ENCODE measurements at regions not wholly inside any gene's neighbourhood (a gene's known extent, or its start where the extent isn't known, plus 50 kb on each side); places are given as distances from the start of the nearest gene placed in this dataset.

DNA sequence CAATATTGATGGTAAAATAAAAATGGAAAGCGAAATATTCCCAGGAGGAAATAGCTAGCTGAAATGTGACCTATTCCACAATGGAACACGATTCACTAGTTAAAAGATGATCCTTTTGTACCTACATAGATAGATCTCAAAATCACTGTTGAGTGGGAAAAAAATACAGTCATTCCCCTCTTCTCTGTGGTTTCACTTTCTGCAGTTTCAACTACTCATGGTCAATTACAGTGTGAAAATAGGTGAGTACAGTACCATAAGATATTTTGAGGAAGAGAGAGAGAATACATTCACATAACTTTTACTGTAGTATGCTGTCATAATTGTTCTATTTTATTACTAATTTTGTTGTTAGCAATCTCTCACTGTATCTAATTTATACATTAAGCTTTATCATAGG lies 56.0 kb upstream of the COL13A1 start:
- H3K27me3 ChIP-seq (ENCODE audit: control insufficient read depth, insufficient read depth, low read length) = no peaks in the 10 kb centered on the region
- no peaks in the 10 kb centered on the region for H3K9me3 ChIP-seq (ENCODE audit: control insufficient read depth, low read length)
- no peaks in the 10 kb centered on the region for H3K36me3 ChIP-seq (ENCODE audit: control insufficient read depth, insufficient read depth, low read length)
- H3K9ac ChIP-seq (ENCODE audit: low read length) = no peak overlapping the region
- no peaks in the 10 kb centered on the region for H3K4me1 ChIP-seq (ENCODE audit: control insufficient read depth, insufficient read depth, low read length)
- H3K4me3 ChIP-seq (ENCODE audit: low read length) = no peak overlapping the region

- Histone ChIP-seq H3K4me3 (ENCODE audit: low read length) (no peak overlapping the region), H3K27me3 (ENCODE audit: control insufficient read depth, insufficient read depth, low read length) (no peaks in the 10 kb centered on the region), H3K4me1 (ENCODE audit: control insufficient read depth, insufficient read depth, low read length) (no peaks in the 10 kb centered on the region), H3K9me3 (ENCODE audit: control insufficient read depth, low read length) (no peaks in the 10 kb centered on the region), H3K36me3 (ENCODE audit: control insufficient read depth, insufficient read depth, low read length) (no peaks in the 10 kb centered on the region), H3K9ac (ENCODE audit: low read length) (no peak overlapping the region)
Measured at GRCh38 chr10:69747179-69747578, 54.5 kb upstream of the COL13A1 start.

DNA sequence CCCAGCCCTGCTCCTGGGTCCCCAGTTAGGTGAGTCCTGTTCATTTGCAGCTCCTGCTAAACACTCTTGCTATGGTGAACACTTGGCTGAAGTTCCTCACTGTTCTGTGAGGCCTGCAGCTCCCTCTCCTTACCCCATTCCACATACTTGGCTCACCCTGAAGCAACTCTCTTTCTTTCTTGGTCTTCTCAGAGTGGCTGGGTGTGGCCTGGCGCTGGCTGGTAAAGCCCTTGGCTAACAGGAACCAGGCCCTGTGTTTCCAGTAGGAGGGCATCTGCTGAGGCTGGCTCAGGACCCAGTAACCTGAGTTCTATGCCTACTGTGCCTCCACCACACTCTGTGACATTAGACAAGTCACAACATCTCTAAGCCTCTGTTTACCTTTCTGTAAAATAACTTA lies 53.1 kb upstream of the COL13A1 start:
- Histone ChIP-seq H3K9me3 (ENCODE audit: control insufficient read depth, low read length) (no peaks in the 10 kb centered on the region), H3K4me1 (ENCODE audit: control insufficient read depth, insufficient read depth, low read length) (no peaks in the 10 kb centered on the region), H3K9ac (ENCODE audit: low read length) (no peak overlapping the region), H3K4me3 (ENCODE audit: low read length) (no peak overlapping the region), H3K36me3 (ENCODE audit: control insufficient read depth, insufficient read depth, low read length) (no peaks in the 10 kb centered on the region), H3K27me3 (ENCODE audit: control insufficient read depth, insufficient read depth, low read length) (no peaks in the 10 kb centered on the region)

DNA sequence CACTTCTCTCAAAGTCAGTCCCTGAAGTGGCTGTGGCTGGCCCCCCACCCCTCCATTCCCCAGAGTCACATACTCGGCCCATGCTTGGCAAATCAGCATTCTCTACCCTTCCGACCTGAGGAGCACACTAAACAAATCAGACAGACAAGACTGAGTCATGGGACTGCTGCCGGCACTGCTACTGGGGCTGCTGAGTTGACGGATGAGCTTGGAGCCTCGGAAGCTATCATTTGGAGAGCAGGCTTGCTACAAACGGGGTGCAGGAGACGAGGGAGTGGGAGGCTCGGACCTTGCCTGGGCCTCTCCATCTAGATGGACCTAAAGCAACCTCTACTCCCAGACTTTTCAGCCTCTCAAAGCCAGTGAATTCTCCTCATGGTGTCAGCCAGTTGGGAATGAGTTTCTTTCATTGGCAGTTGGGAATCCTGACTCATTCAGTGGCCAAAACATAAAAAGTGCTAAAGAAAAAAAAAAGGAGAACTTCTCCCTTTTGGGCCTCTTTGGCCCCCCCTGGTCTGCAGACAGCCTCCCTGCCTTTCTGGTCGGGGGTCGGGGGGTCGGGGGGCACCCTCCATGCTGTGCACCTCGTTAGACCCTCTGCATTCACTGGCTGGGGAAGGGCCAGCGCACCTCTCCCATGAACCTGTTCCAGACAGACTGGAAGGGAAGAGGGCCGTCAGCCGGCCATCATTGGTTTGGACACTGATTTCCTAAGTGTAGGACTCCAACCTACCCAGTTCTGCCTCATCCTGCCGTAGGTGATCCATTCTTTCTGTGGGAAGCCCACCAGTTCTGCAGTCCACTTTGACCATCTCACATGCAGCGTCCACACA lies 52.3 kb upstream of the COL13A1 start:
- H3K36me3 ChIP-seq (ENCODE audit: control insufficient read depth, insufficient read depth, low read length) = no peaks in the 10 kb centered on the region
- H3K27me3 ChIP-seq (ENCODE audit: control insufficient read depth, insufficient read depth, low read length) = no peaks in the 10 kb centered on the region

DNA sequence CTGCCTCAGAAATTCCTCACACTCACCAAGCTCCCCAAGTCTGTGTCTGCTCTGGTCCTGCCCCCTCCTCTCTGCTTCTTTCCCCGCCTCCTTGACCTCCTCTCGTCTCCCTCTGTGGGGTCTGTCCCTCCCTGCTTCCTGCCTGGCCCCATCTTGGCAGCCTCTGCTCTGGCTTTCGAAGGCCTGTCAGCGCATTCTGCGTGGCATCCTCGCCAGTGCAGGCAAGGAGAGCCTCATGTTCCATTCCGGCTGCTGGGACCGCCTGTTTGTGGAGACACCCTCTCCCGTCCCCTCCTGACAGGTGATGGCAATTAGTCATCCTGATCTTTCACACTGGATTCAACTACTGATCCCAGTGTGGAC lies 51.7 kb upstream of the COL13A1 start:
- no peaks in the 10 kb centered on the region for H3K36me3 ChIP-seq (ENCODE audit: control insufficient read depth, insufficient read depth, low read length)
- no peaks in the 10 kb centered on the region for H3K27me3 ChIP-seq (ENCODE audit: control insufficient read depth, insufficient read depth, low read length)
- H3K9ac ChIP-seq (ENCODE audit: low read length) = no peak overlapping the region
- no peak overlapping the region for H3K4me3 ChIP-seq (ENCODE audit: low read length)
- H3K9me3 ChIP-seq (ENCODE audit: control insufficient read depth, low read length) = no peaks in the 10 kb centered on the region
- no peaks in the 10 kb centered on the region for H3K4me1 ChIP-seq (ENCODE audit: control insufficient read depth, insufficient read depth, low read length)

More for the DNA sequence above, 52.3 kb upstream of the COL13A1 start:
- no peaks in the 10 kb centered on the region for H3K9me3 ChIP-seq (ENCODE audit: control insufficient read depth, low read length)
- H3K4me1 ChIP-seq (ENCODE audit: control insufficient read depth, insufficient read depth, low read length) = no peaks in the 10 kb centered on the region
- H3K4me3 ChIP-seq (ENCODE audit: low read length) = no peak overlapping the region
- no peak overlapping the region for H3K9ac ChIP-seq (ENCODE audit: low read length)

- no peaks in the 10 kb centered on the region for H3K4me1 ChIP-seq (ENCODE audit: control insufficient read depth, insufficient read depth, low read length)
- no peaks in the 10 kb centered on the region for H3K36me3 ChIP-seq (ENCODE audit: control insufficient read depth, insufficient read depth, low read length)
Measured at GRCh38 chr10:69750725-69751124, 51.0 kb upstream of the COL13A1 start.

DNA sequence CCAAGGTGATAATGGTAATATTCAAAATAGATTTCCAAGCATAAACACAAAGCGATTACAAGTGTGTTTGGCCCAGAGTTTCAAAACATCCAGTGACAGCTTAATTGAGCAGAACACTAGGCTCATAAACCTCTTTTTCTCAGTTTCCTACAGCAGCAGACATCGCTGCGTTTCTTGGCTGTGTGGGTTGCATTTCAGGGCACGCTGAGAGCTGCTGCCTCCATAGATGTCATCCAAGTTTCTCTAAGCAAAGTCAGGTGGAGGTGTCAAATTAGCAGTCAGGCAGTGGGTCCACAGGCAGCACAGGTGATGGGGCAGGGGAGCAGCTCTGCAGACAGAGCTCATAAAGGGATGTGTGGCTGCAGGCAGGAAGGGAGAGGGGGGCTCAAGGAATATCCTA lies 50.5 kb upstream of the COL13A1 start:
- Histone ChIP-seq H3K4me1 (ENCODE audit: control insufficient read depth, insufficient read depth, low read length) (no peaks in the 10 kb centered on the region), H3K4me3 (ENCODE audit: low read length) (no peak overlapping the region), H3K9me3 (ENCODE audit: control insufficient read depth, low read length) (no peaks in the 10 kb centered on the region), H3K36me3 (ENCODE audit: control insufficient read depth, insufficient read depth, low read length) (no peaks in the 10 kb centered on the region), H3K27me3 (ENCODE audit: control insufficient read depth, insufficient read depth, low read length) (no peaks in the 10 kb centered on the region), H3K9ac (ENCODE audit: low read length) (no peak overlapping the region)

More at GRCh38 chr10:69750725-69751124, 51.0 kb upstream of the COL13A1 start:
- Histone ChIP-seq H3K9me3 (ENCODE audit: control insufficient read depth, low read length) (no peaks in the 10 kb centered on the region), H3K4me3 (ENCODE audit: low read length) (no peak overlapping the region), H3K27me3 (ENCODE audit: control insufficient read depth, insufficient read depth, low read length) (no peaks in the 10 kb centered on the region), H3K9ac (ENCODE audit: low read length) (no peak overlapping the region)

Data from mucosa of stomach (tissue), 1 donor.